Activated CD8-positive, alpha-beta memory T cell treated with anti-CD3 and anti-CD28 coated beads, Interleukin-2, amount 10 ng/mL, durations not matched to agents 7 days and 5 days (primary cell): ENCODE measurements at regions not wholly inside any gene's neighbourhood (a gene's known extent, or its start where the extent isn't known, plus 50 kb on each side); places are given as distances from the start of the nearest gene placed in this dataset.

Experiments used
- ATAC-seq: fragments of 150-1000 bp; cut with Tn5 transposase; one replicate; pipeline ENCODE4 v1.10.0; 2021; ENCODE audit warnings: moderate library complexity
- CTCF ChIA-PET: fragments of 350-600 bp; sonication (Branson Sonifier 250); formaldehyde crosslinking; loops from one replicate; lab custom pipeline; 2021; ENCODE audit warnings: antibody characterized with exemption; lab: Charles Lee
- DNase-seq: peaks from one replicate; pipeline ENCODE4 v3.0.0-alpha.2; 2020
- H3K27ac Mint-ChIP-seq: one replicate; pipeline ENCODE4 v1.8.0; 2021; ENCODE audit warnings: mild to moderate bottlenecking, mixed read lengths
- H3K27me3 Mint-ChIP-seq: one replicate; pipeline ENCODE4 v1.8.0; 2021; ENCODE audit warnings: mixed read lengths
- H3K36me3 Mint-ChIP-seq: one replicate; pipeline ENCODE4 v1.8.0; 2021; ENCODE audit warnings: mild to moderate bottlenecking, mixed read lengths
- H3K4me1 Mint-ChIP-seq: one replicate; pipeline ENCODE4 v1.8.0; 2021; ENCODE audit warnings: mixed read lengths
- H3K4me3 Mint-ChIP-seq: one replicate; pipeline ENCODE4 v1.8.0; 2021; ENCODE audit warnings: mild to moderate bottlenecking, moderate library complexity, mixed read lengths
- H3K9me3 Mint-ChIP-seq: one replicate; pipeline ENCODE4 v1.8.0; 2022; ENCODE audit warnings: low read depth, mixed read lengths

- H3K4me1 Mint-ChIP-seq = peaks cover 21% of the 10 kb centered on the region
- H3K27ac Mint-ChIP-seq = no peak overlapping the region
These were observed 96.3 kb upstream of the TMEM18 start for GRCh38 chr2:773256-774160.

GRCh38 chr2:771538-771937 is 94.3 kb upstream of the TMEM18 start:
- Mint-ChIP-seq H3K4me1 (peaks cover 35% of the 10 kb centered on the region), H3K36me3 (peaks cover 10% of the 10 kb centered on the region), H3K27me3 (no peaks in the 10 kb centered on the region), H3K9me3 (peaks cover 7% of the 10 kb centered on the region), H3K27ac (no peak overlapping the region), H3K4me3 (no peak overlapping the region)
- DNase-seq (no peak), ATAC-seq (no peak)
- CTCF ChIA-PET = no interaction called here

More at GRCh38 chr2:773256-774160, 96.3 kb upstream of the TMEM18 start:
- CTCF ChIA-PET = no interaction called here
- Mint-ChIP-seq H3K4me3 (no peak overlapping the region), H3K9me3 (peaks cover 6% of the 10 kb centered on the region), H3K36me3 (peaks cover 7% of the 10 kb centered on the region), H3K27me3 (no peaks in the 10 kb centered on the region)
- ATAC-seq = no peak
- DNase-seq = no peak

DNA sequence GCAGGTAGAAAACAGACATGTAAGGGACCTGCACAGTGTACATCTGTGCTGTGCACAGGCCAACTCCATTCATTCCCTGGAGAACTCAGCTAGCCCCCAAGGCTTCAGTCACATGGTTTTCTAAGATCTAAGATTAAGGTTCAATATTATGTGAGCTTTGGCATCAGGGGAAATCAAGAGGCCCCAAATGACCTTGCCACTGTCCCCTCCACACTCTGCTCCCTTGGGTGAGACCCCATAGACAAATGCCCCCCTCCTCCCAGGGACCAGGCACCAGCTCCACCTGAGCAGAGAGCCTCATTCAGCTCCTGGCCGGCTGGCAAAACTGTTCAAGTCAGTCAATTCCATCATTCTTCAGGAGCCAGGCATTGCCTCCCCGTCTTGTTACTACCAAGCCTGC is 93.6 kb upstream of the TMEM18 start:
- ATAC-seq = no peak
- CTCF ChIA-PET = no interaction called here
- peaks cover 43% of the 10 kb centered on the region for H3K4me1 Mint-ChIP-seq
- DNase-seq = no peak
- no peak overlapping the region for H3K4me3 Mint-ChIP-seq
- no peaks in the 10 kb centered on the region for H3K27me3 Mint-ChIP-seq
- H3K27ac Mint-ChIP-seq = no peak overlapping the region
- H3K36me3 Mint-ChIP-seq = peaks cover 10% of the 10 kb centered on the region
- peaks cover 7% of the 10 kb centered on the region for H3K9me3 Mint-ChIP-seq

GRCh38 chr2:769771-770170 is 92.6 kb upstream of the TMEM18 start:
- DNase-seq (peak; percentile 60), ATAC-seq (no peak)
- Mint-ChIP-seq H3K4me3 (no peak overlapping the region), H3K27ac (no peak overlapping the region), H3K36me3 (peaks cover 10% of the 10 kb centered on the region), H3K27me3 (no peaks in the 10 kb centered on the region), H3K9me3 (peaks cover 7% of the 10 kb centered on the region), H3K4me1 (peaks cover 47% of the 10 kb centered on the region)
- CTCF ChIA-PET = interaction anchor here (1.4 kb wide), 1 partner anchor 781 kb away, joined by 4 read pairs; no protein-coding TSS in a partner anchor

GRCh38 chr2:768451-768850 is 91.2 kb upstream of the TMEM18 start:
- no peaks in the 10 kb centered on the region for H3K27me3 Mint-ChIP-seq
- peaks cover 47% of the 10 kb centered on the region for H3K4me1 Mint-ChIP-seq
- DNase-seq = no peak
- H3K9me3 Mint-ChIP-seq = peaks cover 7% of the 10 kb centered on the region
- no peak for ATAC-seq
- H3K36me3 Mint-ChIP-seq = peaks cover 10% of the 10 kb centered on the region
- H3K4me3 Mint-ChIP-seq = no peak overlapping the region
- CTCF ChIA-PET = no interaction called here
- H3K27ac Mint-ChIP-seq = no peak overlapping the region

- Mint-ChIP-seq H3K4me1 (peaks cover 47% of the 10 kb centered on the region), H3K4me3 (no peak overlapping the region), H3K36me3 (peaks cover 10% of the 10 kb centered on the region), H3K27me3 (peaks cover 2% of the 10 kb centered on the region), H3K27ac (no peak overlapping the region), H3K9me3 (peaks cover 7% of the 10 kb centered on the region)
- CTCF ChIA-PET = no interaction called here
- ATAC-seq (no peak), DNase-seq (no peak)
These were observed 90.7 kb upstream of the TMEM18 start for GRCh38 chr2:767944-768343.

DNA sequence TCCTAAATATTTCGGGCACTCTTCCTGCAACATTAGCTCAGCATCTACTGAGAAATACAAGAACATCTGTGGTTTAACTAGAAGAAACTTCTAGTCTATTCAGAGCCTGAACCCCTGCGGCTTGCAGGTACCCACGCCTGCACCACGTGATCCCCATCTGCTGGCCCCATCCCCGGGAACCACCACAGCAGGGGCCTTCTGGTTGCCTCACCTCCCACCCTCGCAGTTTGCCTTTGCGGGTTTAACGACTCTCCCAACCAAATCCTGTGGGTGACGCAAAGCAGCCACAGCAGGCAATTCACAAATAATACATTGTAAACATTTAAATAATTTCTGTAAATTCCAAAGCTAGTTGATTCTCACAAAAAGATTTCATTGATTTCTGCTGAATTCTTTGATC is 90.2 kb upstream of the TMEM18 start:
- H3K4me1 Mint-ChIP-seq = peaks cover 44% of the 10 kb centered on the region
- H3K36me3 Mint-ChIP-seq = peaks cover 10% of the 10 kb centered on the region
- DNase-seq (peak; percentile 63), ATAC-seq (peak; percentile 58)
- H3K27ac Mint-ChIP-seq = no peak overlapping the region
- peaks cover 7% of the 10 kb centered on the region for H3K9me3 Mint-ChIP-seq
- CTCF ChIA-PET = no interaction called here
- H3K4me3 Mint-ChIP-seq = no peak overlapping the region
- peaks cover 2% of the 10 kb centered on the region for H3K27me3 Mint-ChIP-seq

- Mint-ChIP-seq H3K9me3 (peaks cover 7% of the 10 kb centered on the region), H3K36me3 (peaks cover 10% of the 10 kb centered on the region), H3K27me3 (peaks cover 3% of the 10 kb centered on the region), H3K4me1 (peaks cover 44% of the 10 kb centered on the region), H3K4me3 (no peak overlapping the region), H3K27ac (no peak overlapping the region)
- CTCF ChIA-PET = no interaction called here
- DNase-seq (no peak), ATAC-seq (no peak)
These were observed 89.0 kb upstream of the TMEM18 start for GRCh38 chr2:766255-766654.

DNA sequence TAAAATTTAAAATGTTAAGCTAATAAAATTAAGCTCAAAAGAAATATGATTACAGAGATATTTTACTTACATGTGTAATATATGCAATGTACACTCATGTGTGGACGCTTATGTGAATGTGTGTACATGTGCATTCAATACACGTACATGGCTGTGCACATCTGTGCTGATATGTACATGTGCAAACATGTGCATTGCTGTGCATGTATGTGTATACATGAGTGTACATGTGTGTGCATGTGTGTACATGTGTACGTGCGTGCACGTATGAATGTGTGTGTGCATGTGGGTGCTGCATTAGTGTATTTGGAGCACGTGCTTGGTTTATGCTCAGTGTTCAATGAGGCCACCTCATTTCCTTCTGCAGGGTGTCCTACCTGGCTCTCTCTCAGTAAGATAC is 88.2 kb upstream of the TMEM18 start:
- H3K27me3 Mint-ChIP-seq = peaks cover 7% of the 10 kb centered on the region
- H3K27ac Mint-ChIP-seq = no peak overlapping the region
- H3K4me1 Mint-ChIP-seq = peaks cover 41% of the 10 kb centered on the region
- H3K4me3 Mint-ChIP-seq = no peak overlapping the region
- CTCF ChIA-PET = no interaction called here
- ATAC-seq (no peak), DNase-seq (no peak)
- peaks cover 10% of the 10 kb centered on the region for H3K36me3 Mint-ChIP-seq
- H3K9me3 Mint-ChIP-seq = peaks cover 7% of the 10 kb centered on the region

GRCh38 chr2:763766-764525 is 86.7 kb upstream of the TMEM18 start:
- Mint-ChIP-seq H3K27ac (no peak overlapping the region), H3K36me3 (peaks cover 8% of the 10 kb centered on the region), H3K27me3 (peaks cover 7% of the 10 kb centered on the region), H3K4me1 (peaks cover 27% of the 10 kb centered on the region), H3K4me3 (no peak overlapping the region), H3K9me3 (peaks cover 4% of the 10 kb centered on the region)
- CTCF ChIA-PET = no interaction called here
- ATAC-seq = no peak
- DNase-seq = no peak

- Mint-ChIP-seq H3K4me3 (no peak overlapping the region), H3K36me3 (no peaks in the 10 kb centered on the region)
These were observed 85.4 kb upstream of the TMEM18 start for GRCh38 chr2:762646-763045.

GRCh38 chr2:761384-761783 is 84.2 kb upstream of the TMEM18 start:
- Mint-ChIP-seq H3K4me3 (no peak overlapping the region), H3K9me3 (no peaks in the 10 kb centered on the region), H3K4me1 (peaks cover 10% of the 10 kb centered on the region), H3K36me3 (no peaks in the 10 kb centered on the region), H3K27ac (no peak overlapping the region), H3K27me3 (peaks cover 7% of the 10 kb centered on the region)
- DNase-seq = no peak
- ATAC-seq = no peak
- CTCF ChIA-PET = interaction anchor here (0.8 kb wide), 1 partner anchor 790 kb away, joined by 3 read pairs; no protein-coding TSS in a partner anchor

More at GRCh38 chr2:762646-763045, 85.4 kb upstream of the TMEM18 start:
- ATAC-seq (no peak), DNase-seq (no peak)
- Mint-ChIP-seq H3K4me1 (peaks cover 22% of the 10 kb centered on the region), H3K9me3 (no peaks in the 10 kb centered on the region), H3K27ac (no peak overlapping the region), H3K27me3 (peaks cover 7% of the 10 kb centered on the region)
- CTCF ChIA-PET = no interaction called here

GRCh38 chr2:760001-760400 is 82.8 kb upstream of the TMEM18 start:
- Mint-ChIP-seq H3K9me3 (no peaks in the 10 kb centered on the region), H3K27ac (no peak overlapping the region), H3K4me1 (no peaks in the 10 kb centered on the region), H3K27me3 (peaks cover 12% of the 10 kb centered on the region), H3K4me3 (no peak overlapping the region), H3K36me3 (no peaks in the 10 kb centered on the region)
- CTCF ChIA-PET = no interaction called here
- ATAC-seq (no peak), DNase-seq (no peak)
